K562 (cell line): ENCODE measurements at regions not wholly inside any gene's neighbourhood (a gene's known extent, or its start where the extent isn't known, plus 50 kb on each side); places are given as distances from the start of the nearest gene placed in this dataset.

Experiments used
- ATAC-seq: fragments of 200-7000 bp; cut with Tn5 transposase; 3 replicates; pipeline ENCODE4 v1.9.1; 2020; ENCODE audit warnings: moderate library complexity
- BruUV-seq: library from RNA; stranded (reverse); fragments of 400-500 nt; replicated peaks from 2 replicates; lab custom pipeline; 2021; lab: Mats Ljungman, UMichigan
- CTCF ChIA-PET: fragments of 300-600 bp; formaldehyde crosslinking; extraction: SDS; loops from one replicate; lab custom pipeline; 2021; ENCODE audit warnings: low intra/inter-chr PET ratio; lab: Yijun Ruan, JAX
- POLR2A ChIA-PET: fragments of 300-600, 350-650 bp; sonication (Branson Sonifier 250); formaldehyde crosslinking; extraction: SDS; loops from one replicate; lab custom pipeline; 2021; ENCODE audit warnings: antibody characterized with exemption, inconsistent platforms; lab: Yijun Ruan, JAX
- DNase-seq, 4 experiments: peaks; one replicate each; pipeline versions ENCODE4 v3.0.0 to v3.0.0-alpha.2; 2011 to 2018; ENCODE audit warnings: low spot score in 3 of 4, mixed read lengths in 3 of 4; ENCODE audit errors: extremely low read depth in 1 of 4
- FAIRE-seq: peaks from 2 replicates; lab custom pipeline; 2011; peaks lifted over from hg19 to GRCh38; lab: Jason Lieb, UNC
- H2AFZ ChIP-seq: 2 replicates; pipeline ENCODE4 v1.6.0; 2011; ENCODE audit warnings: low read depth, low read length, control low read depth, inconsistent platforms
- H3K27ac ChIP-seq: fragments of 200-600 bp; 3 replicates; pipeline ENCODE4 v1.8.0; 2011; ENCODE audit warnings: low read depth, mild to moderate bottlenecking, control low read depth, inconsistent platforms, low read length, moderate library complexity, mixed read lengths; ENCODE audit errors: extremely low read depth
- H3K27me3 ChIP-seq, 2 experiments: fragments of 300-600 bp in 1 of 2; 2 replicates in 1 of 2; 3 replicates in 1 of 2; pipeline versions ENCODE4 v1.6.0 to v1.8.0; 2011; ENCODE audit warnings: inconsistent platforms in 2 of 2, low read length in 2 of 2, mild to moderate bottlenecking in 1 of 2, mixed read lengths in 1 of 2, moderate library complexity in 1 of 2; ENCODE audit not compliant: control insufficient read depth in 2 of 2, insufficient read depth in 2 of 2
- H3K36me3 ChIP-seq: fragments of 300-600 bp; 3 replicates; pipeline ENCODE4 v1.8.0; 2011; ENCODE audit warnings: mild to moderate bottlenecking, low read length, inconsistent platforms; ENCODE audit not compliant: control insufficient read depth, insufficient read depth
- H3K4me1 ChIP-seq, 2 experiments: fragments of 200-600 bp in 1 of 2; replicated peaks in 1 of 2; 2 replicates in 1 of 2; 3 replicates in 1 of 2; pipeline versions ENCODE4 v1.5.1 to v1.8.0; 2011; ENCODE audit warnings: inconsistent platforms in 2 of 2, low read length in 2 of 2, mild to moderate bottlenecking in 1 of 2, mixed read lengths in 1 of 2, moderate library complexity in 1 of 2; ENCODE audit not compliant: control insufficient read depth in 2 of 2, insufficient read depth in 2 of 2
- H3K4me2 ChIP-seq: 2 replicates; pipeline ENCODE4 v1.6.1; 2011; ENCODE audit warnings: low read length, control low read depth, inconsistent platforms, mixed read lengths; ENCODE audit not compliant: insufficient read depth
- H3K4me3 ChIP-seq: fragments of 200-600 bp; sonication (generic), shearing (Covaris generic); 2 replicates; pipeline ENCODE4 v1.5.1; 2016; ENCODE audit warnings: control low read depth, inconsistent platforms
- H3K79me2 ChIP-seq: fragments of 200-600 bp; 3 replicates; pipeline ENCODE4 v1.8.0; 2011; ENCODE audit warnings: low read length, inconsistent platforms; ENCODE audit not compliant: control insufficient read depth, insufficient read depth
- H3K9ac ChIP-seq, 2 experiments: 2 replicates each; pipeline versions ENCODE4 v1.6.0 to v1.6.1; 2011; ENCODE audit warnings: low read depth in 2 of 2, low read length in 2 of 2, control low read depth in 1 of 2, inconsistent platforms in 1 of 2, mild to moderate bottlenecking in 1 of 2, mixed read lengths in 1 of 2; ENCODE audit not compliant: insufficient read depth in 1 of 2
- H3K9me1 ChIP-seq: one replicate; pipeline ENCODE4 v1.6.0; 2011; ENCODE audit warnings: inconsistent platforms, mild to moderate bottlenecking, low read length, moderate library complexity; ENCODE audit not compliant: control insufficient read depth, insufficient read depth
- H3K9me3 ChIP-seq: replicated peaks from 2 replicates; pipeline ENCODE4 v1.5.1; 2011; ENCODE audit warnings: low read depth, low read length, inconsistent platforms; ENCODE audit not compliant: control insufficient read depth, insufficient read depth
- H4K20me1 ChIP-seq: replicated peaks from 2 replicates; pipeline ENCODE4 v1.6.1; 2011; ENCODE audit warnings: low read length, inconsistent platforms, mixed read lengths; ENCODE audit not compliant: control insufficient read depth, insufficient read depth
- ESRRA ChIP-seq: fragments of 450-650 bp; IDR thresholded peaks from 2 replicates; pipeline ENCODE4 v1.6.1; 2014; ENCODE audit warnings: low read depth, mild to moderate bottlenecking, moderate library complexity, borderline replicate concordance
- FOS ChIP-seq: IDR thresholded peaks from 3 replicates; pipeline ENCODE4 v1.6.1; 2011; ENCODE audit not compliant: insufficient read length; ENCODE audit errors: extremely low read depth
- KDM1A ChIP-seq, 2 experiments: fragments of 450-650 bp; IDR thresholded peaks; 2 replicates each; pipeline ENCODE4 v1.6.1; 2016; ENCODE audit warnings: mild to moderate bottlenecking in 2 of 2
- NCOA4 ChIP-seq: fragments of 450-650 bp; IDR thresholded peaks from 2 replicates; pipeline ENCODE4 v1.6.1; 2018; ENCODE audit warnings: mild to moderate bottlenecking; ENCODE audit not compliant: partially characterized antibody
- NFATC3 ChIP-seq: fragments of 450-650 bp; IDR thresholded peaks from 2 replicates; pipeline ENCODE4 v1.6.1; 2017; ENCODE audit warnings: mild to moderate bottlenecking
- NONO ChIP-seq, 2 experiments: fragments of 200-400 bp in 1 of 2; fragments of 450-650 bp in 1 of 2; formaldehyde crosslinking in 1 of 2; IDR thresholded peaks; 2 replicates each; pipeline ENCODE4 v1.6.1; 2017; ENCODE audit warnings: low read depth in 2 of 2, mild to moderate bottlenecking in 2 of 2, moderate library complexity in 2 of 2, low read length in 1 of 2
- PTBP1 ChIP-seq: fragments of 200-400 bp; formaldehyde crosslinking; IDR thresholded peaks from 2 replicates; pipeline ENCODE4 v1.6.1; 2017; ENCODE audit warnings: low read depth, low read length
- RBM14 ChIP-seq: fragments of 200-400 bp; formaldehyde crosslinking; IDR thresholded peaks from 2 replicates; pipeline ENCODE4 v1.6.1; 2018; ENCODE audit warnings: low read depth, mild to moderate bottlenecking, low read length, moderate library complexity, borderline replicate concordance; ENCODE audit not compliant: insufficient read depth
- SETDB1 ChIP-seq: IDR thresholded peaks from one replicate; pipeline ENCODE4 v1.6.1; 2012; ENCODE audit warnings: low read length, control low read depth, inconsistent platforms
- SIRT6 ChIP-seq: IDR thresholded peaks from one replicate; pipeline ENCODE4 v1.6.1; 2012; ENCODE audit warnings: low read depth, mild to moderate bottlenecking, control low read depth, inconsistent platforms, low read length, moderate library complexity
- YBX1 ChIP-seq: fragments of 450-650 bp; IDR thresholded peaks from 2 replicates; pipeline ENCODE4 v1.7.1; 2016; ENCODE audit warnings: mild to moderate bottlenecking
- ZC3H11A ChIP-seq: IDR thresholded peaks from 2 replicates; pipeline ENCODE4 v1.6.1; 2012; ENCODE audit warnings: low read depth, low read length, improper control_type of control experiment
- ZNF212 ChIP-seq: fragments of 450-650 bp; formaldehyde crosslinking; IDR thresholded peaks from 2 replicates; pipeline ENCODE4 v1.4.0; 2020; ENCODE audit warnings: mild to moderate bottlenecking
- ZNF224 ChIP-seq: sonication (generic); formaldehyde crosslinking; IDR thresholded peaks from 2 replicates; pipeline ENCODE4 v1.8.0; 2022; ENCODE audit warnings: mild to moderate bottlenecking, missing genetic modification reagents
- ZNF318 ChIP-seq, 2 experiments: fragments of 450-650 bp; IDR thresholded peaks; 2 replicates each; pipeline ENCODE4 v1.6.1; 2016; ENCODE audit warnings: mild to moderate bottlenecking in 2 of 2, borderline replicate concordance in 1 of 2, low read depth in 1 of 2, moderate library complexity in 1 of 2
- ZNF584 ChIP-seq: fragments of 200-800 bp; sonication (Bioruptor generic); IDR thresholded peaks from 2 replicates; pipeline ENCODE4 v1.6.1; 2016; ENCODE audit warnings: low read depth, mild to moderate bottlenecking, missing genetic modification characterization, missing compliant biosample characterization
- WGBS: fragments of 100-300 bp; shearing (Covaris generic); methylation state at CpG from one replicate; pipeline ENCODE4 v1.1.6; 2016; ENCODE audit warnings: low coverage, mixed read lengths; ENCODE audit not compliant: insufficient coverage; ENCODE audit errors: missing lambda C conversion rate; 5-methylcytosine and 5-hydroxymethylcytosine counted together
- in situ Hi-C: fragments of 300-500 bp; cut with MboI; formaldehyde crosslinking; loops from 4 replicates; pipeline ENCODE4 v1.15.0; 2018; ENCODE audit warnings: inconsistent platforms, mixed read lengths
- intact Hi-C: fragments of 100-400 bp; cut with micrococcal nuclease; formaldehyde crosslinking; loops from 2 replicates; pipeline ENCODE4 v1.14.2; 2022

DNA sequence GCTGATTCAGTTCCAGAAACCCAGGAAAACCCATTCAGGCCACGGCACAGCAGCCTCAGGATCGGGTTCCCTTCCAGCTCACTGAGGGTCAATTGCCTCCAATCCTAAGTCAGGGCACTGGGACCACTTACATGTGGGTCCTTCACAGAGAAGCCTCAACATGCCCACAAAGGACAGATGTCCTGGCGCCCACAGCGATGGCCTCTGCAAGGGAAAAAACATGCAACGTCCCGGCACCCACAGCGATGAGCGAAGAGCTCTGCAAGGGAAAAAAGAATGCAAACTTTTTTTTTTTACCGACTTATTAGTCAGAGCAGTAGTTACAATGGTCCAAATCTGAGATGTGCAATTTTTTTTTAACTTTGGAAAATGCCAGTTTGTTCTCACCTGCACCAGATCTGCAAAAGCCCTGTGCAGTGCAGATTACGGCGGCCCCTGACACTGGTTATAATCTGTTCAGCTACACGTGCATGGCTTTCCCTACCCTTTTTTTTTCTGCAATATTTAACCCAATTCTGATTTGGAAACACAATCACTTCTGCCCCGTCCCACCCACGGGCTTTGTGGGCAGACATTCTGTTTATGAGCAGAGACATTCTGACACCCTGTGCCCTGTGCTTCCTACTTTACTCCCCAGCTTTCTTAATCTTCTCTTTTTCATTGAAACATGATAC is 159.3 kb upstream of the SALL3 start:
- H3K9me3 ChIP-seq: no peaks in the 10 kb centered on the region
- no peaks in the 10 kb centered on the region for H3K36me3 ChIP-seq
- H3K27me3 ChIP-seq: peaks cover 6 to 34% of the 10 kb centered on the region in 2 experiments; a peak in 3 of 5 replicates
- in situ Hi-C loops (no loop called here), intact Hi-C loops (no loop called here)
- no peak for DNase-seq
- peaks cover 0 to 4% of the 10 kb centered on the region in 2 experiments; a peak in 1 of 5 replicates for H3K4me1 ChIP-seq
- ChIA-PET POLR2A (no interaction called here), CTCF (no interaction called here)
- BruUV-seq: no TSS peak
- H3K4me3 ChIP-seq: no peak overlapping the region
- no peaks in the 10 kb centered on the region; the same call in 1 of the 2 replicates for H4K20me1 ChIP-seq
- FAIRE-seq: no peak
- no peaks in the 10 kb centered on the region for H3K79me2 ChIP-seq
- no peaks in the 10 kb centered on the region for H3K9me1 ChIP-seq
- no peak overlapping the region for H3K4me2 ChIP-seq
- TF ChIP-seq ZNF318 (IDR thresholded peaks at IDR 0.05; ENCODE audit: borderline replicate concordance in 1 of 2, low read depth in 1 of 2) (no peak), ZC3H11A (no peak), FOS (no peak), RBM14 (no peak), SETDB1 (no peak), ZNF212 (no peak), ZNF584 (CRISPR knock-in tag) (no peak), YBX1 (no peak), SIRT6 (no peak), NCOA4 (no peak), NFATC3 (no peak), NONO (IDR thresholded peaks at IDR 0.05; ENCODE audit: low read depth in 2 of 2, low read length in 1 of 2) (no peak), ZNF224 (CRISPR knock-in tag) (no peak), PTBP1 (no peak), ESRRA (no peak), KDM1A (IDR thresholded peaks at IDR 0.05) (no peak)
- H3K27ac ChIP-seq: no peak overlapping the region
- no peak for ATAC-seq
- no peak overlapping the region for H3K9ac ChIP-seq
- H2AFZ ChIP-seq: no peak overlapping the region
- 0% methylated on average over 7 of the region's 14 CpGs for WGBS
